IPS-11a (cell line): ENCODE measurements at regions not wholly inside any gene's neighbourhood (a gene's known extent, or its start where the extent isn't known, plus 50 kb on each side); places are given as distances from the start of the nearest gene placed in this dataset.

Source experiments
- H3K4me3 ChIP-seq: one replicate; pipeline ENCODE4 v1.5.1; 2013; ENCODE audit warnings: low read depth, low read length, control low read depth

DNA sequence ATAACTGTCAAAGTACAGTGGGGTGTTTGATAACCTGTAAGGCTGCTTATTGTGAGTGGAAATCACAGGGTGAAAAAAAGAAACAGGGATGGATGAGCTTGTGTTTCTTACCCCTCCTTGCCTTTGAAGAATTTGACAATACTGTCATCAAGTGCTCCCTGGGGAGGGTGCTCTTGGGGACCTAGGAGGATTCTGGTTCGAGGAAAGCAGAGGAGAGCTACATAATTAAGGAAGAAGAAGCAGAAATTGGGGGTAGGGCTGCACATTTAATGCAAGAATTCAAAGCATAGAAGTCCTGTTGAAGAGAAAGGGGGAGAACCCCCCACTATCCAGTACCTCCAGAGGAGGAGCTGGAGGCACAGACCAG, 208.1 kb upstream of the PHYHIPL start:
- no peak overlapping the region for H3K4me3 ChIP-seq

DNA sequence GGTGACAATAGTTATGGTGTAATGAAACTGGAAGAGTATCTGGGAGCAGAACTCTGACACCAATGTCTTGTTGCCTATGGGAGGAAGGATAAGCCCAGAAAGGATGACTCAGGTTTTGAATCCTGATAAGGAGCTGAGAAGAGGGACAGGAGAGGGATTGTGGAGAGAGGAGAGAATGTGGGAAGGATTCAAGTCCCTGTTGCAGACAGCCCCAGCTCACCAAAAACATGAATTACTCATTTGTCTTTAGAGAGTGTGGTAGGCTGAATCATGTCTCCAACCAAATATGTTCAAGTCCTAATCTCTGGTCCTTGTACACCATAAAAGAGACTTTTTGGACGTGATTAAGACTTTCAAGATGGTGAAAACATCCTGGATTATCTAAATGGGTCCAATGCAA, 206.9 kb upstream of the PHYHIPL start:
- H3K4me3 ChIP-seq, result no peak overlapping the region

DNA sequence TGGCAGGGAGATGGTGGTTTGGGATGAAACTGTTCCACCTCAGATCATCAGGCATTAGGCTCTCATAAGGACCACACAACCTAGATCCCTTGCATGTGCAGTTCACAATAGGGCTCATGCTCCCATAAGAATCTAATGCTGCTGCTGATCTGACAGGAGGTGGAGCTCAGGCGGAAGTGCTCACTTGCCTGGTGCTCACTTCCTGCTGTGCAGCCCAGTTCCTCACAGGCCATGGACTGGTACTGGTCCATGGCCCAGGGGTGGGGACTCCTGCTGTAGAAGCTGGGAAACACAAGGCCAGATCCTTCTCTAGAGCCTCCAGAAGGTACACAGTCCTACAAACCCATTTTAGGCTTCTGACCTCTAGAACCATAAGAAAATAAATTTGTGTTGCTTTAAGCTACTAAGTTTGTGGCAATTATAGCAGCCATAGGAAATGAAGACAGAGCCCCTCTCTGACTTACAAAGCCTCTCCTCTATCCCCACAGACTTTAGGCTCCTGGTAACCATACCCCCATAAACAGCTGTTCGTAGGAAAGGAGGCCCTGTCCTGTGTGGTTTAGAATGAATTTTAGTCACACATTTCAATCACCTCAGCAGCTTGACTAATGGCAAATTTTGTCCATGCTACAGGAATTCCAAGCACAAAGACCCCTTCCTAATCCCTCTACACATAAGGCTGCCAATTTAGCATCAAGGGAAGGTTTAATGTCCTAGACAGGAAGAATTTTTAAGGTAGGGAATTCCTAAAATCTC, 206.1 kb upstream of the PHYHIPL start:
- no peak overlapping the region for H3K4me3 ChIP-seq

DNA sequence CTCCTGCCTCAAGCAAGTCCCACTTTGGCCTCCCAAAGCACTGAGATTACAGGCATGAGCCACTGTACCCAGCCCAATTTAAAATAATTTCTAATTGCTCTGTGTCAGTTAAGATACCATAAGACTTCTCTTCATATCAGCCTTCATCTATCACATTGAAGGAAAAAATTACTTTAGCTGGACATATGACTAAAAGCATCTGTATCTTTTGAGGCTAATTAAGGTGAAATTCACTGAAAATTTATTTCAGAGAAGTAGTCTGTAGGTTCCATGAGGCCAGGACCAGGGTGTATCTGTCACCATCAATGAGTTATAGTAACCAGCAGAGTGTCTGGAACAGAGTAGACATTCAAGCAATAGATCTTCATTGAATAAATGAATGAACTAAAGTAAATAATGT, 205.2 kb upstream of the PHYHIPL start:
- H3K4me3 ChIP-seq, result no peak overlapping the region

DNA sequence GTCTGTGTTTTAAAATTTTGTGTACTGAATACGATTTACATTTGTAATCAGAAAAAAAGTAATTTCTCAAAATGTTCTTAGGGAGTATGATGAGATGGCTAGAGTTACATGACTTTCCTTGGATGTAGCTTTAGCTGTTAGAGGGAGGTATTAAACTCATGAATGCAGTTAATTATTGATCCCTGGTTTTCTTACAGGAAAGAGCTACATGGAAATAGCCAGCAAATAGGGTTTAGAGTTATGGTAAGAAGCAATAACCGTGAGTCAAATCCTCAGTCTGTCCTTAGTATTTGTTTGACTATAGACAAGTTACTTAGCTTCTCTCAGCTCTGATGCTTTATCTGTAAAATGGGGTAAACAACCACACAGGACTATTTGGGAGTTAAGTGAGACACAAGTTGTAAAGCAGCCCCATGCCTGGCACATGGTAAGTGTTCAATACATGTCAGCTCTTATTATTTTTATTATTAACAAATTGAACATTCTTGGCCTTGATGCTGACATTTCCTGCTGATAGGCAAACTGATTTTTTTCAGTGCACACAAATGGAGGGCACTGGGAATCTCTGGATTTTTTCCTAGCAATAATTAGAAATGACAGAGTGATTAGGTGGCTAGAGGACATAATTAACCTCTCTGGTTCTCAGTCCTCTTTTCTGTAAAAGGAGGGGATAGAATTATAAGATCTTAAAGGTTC, 204.5 kb upstream of the PHYHIPL start:
- H3K4me3 ChIP-seq, result no peak overlapping the region

DNA sequence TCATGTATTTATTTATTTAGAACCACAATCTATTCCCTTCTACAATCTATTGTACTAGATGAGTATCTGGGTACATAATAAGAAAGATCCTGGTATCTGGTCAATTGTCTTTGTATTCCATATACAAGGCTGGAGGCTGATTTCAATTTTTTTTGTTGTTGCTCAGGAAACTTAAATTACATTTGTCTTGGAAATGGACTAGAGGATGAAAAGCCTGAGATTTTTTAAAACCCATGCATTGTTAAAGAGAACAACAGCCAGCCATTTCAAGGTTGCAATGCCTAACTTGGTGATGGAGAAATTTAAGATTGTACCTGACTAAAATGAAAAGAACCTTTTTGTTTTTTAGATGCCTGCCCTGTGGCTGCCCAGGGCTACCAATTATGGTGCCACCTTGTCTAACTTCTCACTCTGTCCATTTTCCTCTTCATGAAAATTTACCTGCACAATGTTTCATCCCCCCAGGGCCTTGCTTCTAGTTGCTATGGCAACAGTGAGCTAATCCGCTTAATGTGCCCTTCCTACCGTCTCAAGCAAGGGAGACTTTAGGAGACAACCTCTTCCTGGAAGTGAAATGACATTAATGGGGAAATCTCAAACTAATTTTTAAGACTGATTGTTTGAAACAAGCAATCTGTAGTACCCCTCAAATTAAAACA, 203.7 kb upstream of the PHYHIPL start:
- no peak overlapping the region for H3K4me3 ChIP-seq

DNA sequence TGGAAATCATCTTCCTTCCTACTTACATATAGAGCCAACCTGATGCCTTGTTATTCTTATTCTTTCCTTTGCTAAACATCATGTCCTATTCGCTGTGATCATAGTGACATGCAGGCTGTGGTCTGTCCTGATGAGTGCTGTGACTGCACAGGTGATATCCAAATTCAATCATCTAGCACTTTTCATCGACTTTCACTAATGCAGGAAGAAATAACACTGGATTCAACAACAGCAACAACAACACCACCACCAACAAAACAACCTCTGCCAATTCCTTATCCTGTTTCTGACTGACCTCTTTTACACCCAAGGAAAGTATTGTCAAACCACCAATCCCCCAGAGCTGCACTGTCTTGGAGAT, 203.2 kb upstream of the PHYHIPL start:
- H3K4me3 ChIP-seq, result no peak overlapping the region

DNA sequence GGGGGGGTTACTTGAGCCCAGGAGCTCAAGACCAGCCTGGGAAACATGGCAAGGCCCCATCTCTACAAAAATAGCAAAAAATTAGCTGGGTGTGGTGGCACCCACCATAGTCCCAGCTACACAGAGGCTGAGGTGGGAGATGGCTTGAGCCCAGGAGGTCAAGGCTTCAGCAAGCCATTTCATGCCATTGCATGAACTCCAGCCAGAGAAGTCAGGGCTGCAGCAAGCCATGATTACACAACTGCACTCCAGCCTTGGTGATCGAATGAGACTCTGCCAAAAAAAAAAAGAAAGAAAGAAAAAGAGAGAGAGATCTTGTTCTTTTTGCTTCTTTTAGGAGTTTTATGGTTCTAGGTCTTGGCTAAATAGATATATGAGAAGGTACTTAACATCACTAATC, 200.2 kb upstream of the PHYHIPL start:
- no peak overlapping the region for H3K4me3 ChIP-seq

DNA sequence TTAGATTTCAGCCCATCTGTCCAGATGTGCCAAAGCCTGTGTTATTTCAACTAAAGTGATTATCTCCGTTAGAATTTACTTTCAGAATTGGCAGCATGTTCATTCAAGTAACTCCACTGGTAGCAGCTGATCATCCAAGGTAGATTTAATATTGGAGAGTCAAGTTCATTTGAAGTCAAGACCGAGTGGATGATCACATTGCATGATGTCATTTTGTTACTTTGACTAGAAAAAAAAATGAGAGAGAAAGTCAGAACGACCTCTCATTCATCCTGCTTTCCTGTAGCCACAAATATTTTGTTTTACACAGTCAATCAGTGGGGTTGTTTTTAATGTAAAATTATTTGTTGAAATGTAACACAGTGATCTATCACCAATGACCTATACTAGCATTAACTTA, 196.7 kb upstream of the PHYHIPL start:
- H3K4me3 ChIP-seq, result no peak overlapping the region

DNA sequence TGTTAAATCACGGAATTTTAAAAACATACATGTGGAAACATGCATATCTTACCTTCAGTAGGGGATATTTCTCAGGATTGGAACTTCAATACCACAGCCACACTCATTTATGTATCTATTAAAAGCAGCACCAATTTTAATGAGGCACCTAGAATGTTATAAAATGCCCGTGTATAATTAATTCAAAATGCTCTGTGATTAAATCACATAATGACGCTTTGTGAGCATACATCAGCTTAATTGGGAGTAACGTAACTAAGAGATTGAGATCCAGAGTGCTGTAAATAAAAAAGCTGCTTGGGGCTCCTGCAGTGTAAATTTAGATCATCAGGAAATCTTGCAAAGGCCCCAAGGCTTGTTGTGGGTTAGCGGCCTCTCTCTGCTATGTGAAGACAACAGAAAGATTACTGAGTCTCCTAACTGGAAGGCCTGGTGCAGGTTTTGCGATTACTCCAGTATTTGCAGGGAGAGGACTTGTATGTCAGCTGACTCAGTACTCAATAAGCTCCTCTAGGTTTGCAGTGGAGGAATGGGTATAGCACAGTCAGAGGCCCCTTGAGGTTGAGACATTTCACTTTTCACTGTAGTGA, 195.5 kb upstream of the PHYHIPL start:
- no peak overlapping the region for H3K4me3 ChIP-seq

DNA sequence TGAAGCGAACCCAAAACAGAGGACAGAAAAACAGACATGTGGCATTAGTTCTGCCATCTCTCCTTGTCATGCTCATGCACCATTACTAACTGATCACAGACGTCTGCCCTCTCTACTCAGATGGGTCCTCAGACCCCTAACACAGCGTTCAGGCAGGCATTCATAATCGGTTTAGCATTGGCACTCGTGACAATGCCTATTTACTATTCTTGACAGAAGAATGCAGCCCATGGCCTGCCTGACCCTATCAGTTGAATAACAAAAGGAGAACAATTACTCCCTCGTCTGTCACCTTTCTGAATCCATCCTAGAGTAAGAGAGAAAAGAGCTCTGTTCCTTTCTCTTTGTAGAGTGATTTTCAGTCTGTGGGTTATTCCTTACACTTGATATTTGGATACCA, 194.6 kb upstream of the PHYHIPL start:
- no peak overlapping the region for H3K4me3 ChIP-seq

DNA sequence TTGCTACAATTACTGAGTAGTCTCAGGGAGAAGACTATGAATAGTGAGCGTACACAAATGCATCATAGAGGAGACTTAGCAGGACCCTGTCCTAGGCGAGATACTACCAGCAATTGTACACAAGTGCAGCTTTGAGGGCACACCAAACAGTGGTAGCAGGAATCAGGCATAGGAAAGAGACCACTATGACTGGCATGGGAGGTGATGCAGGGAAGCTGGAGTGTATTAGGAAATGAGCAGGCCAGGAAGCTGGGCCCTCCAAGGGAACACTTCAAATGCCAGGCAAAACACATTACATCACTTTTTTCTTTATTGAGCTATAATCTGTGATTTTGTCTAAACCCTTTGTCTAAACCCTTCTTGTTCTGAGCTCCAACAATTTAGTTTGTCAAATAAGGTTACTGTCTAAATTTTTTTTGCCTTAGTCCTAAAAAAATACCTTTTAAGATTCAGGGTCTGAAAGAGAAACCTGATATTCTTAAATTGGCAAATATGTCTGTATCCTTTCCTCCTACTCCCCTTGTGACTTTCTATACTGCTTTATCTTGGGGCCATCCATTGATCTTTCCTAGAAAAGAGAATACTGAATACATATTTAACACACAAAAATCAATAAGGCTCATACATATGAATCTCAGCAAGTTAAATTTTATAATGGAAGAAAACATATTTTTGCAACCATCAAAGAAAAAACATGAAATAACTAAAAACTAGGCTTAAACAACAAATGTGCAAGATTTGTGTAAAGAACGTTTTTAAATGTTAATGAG, 193.8 kb upstream of the PHYHIPL start:
- H3K4me3 ChIP-seq, result no peak overlapping the region

DNA sequence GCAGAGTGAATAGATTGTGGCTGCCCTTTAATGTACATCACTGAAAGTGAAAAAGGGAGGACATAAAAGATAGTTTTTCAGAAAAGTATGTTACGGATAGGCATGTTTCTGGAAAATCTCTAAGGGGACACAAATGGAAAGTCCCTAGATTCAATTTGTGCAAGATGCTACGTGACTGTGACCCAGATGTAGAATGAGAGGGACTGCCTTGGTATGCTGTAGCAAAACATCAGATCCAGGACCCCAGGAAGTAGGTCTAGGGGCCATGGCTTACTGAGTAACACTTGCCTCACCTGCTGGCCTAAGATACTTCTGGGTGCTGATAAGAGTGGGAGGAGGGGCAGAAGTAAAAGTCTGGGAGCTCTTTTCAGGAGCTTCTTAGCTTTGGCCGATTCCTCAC, 191.2 kb upstream of the PHYHIPL start:
- no peak overlapping the region for H3K4me3 ChIP-seq

DNA sequence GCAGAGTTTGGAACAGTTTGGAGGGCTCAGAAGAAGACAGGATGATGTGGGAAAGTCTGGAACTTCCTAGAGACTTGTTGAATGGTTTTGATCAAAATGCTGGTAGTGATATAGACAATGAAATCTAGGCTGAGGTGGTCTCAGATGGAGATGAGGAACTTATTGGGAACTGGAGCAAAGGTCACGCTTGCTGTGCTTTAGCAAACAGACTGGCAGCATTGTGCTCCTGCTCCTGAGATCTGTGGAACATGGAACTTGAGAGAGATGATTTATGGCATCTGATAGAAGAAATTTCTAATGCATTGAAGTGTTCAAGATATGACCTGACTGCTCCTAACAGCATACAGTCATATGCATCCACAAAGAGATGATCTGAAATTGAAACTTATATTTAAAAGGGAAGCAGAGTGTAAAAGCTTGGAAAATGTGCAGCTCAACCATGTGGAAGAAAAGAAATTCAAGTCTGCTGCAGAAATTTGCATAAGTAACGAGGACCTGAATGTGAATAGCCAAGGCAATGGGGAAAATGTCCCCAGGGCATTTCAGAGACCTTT, 186.9 kb upstream of the PHYHIPL start:
- no peak overlapping the region for H3K4me3 ChIP-seq

DNA sequence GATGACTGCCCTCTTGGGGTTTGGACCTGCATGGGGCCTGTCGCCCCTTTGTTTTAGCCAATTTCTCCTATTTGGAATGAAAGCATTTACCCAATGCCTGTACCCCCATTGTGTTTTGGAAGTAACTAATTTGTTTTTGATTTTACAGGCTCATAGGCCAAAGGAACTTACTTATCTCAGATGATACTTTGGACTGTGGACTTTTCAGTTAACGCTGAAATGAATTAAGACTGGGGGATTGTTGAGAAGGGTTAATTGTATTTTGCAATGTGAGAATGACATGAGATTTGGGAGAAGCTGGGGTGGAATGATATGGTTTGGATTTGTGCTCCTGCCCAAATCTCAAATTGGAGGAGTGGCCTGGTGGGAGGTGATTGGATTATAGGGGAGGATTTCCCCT, 185.8 kb upstream of the PHYHIPL start:
- H3K4me3 ChIP-seq, result no peak overlapping the region

DNA sequence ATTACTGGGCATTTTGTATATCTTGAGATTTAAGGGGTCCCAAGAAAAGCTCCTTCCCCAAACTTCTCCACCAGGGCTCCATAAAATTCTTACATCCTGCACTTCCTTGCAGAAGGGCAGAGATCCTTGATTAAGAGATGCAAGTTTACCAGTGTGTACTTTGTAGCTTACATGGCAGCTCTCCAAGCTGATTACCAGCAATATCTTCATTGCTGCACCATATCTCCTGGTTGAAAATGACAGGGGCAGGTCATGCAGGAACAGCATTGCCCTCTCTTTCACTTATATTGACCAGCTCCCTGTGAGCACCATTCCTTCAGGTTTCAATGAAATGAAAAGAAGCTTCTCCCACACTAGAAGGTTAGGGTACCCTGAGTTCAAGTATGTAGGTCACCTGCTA, 184.6 kb upstream of the PHYHIPL start:
- H3K4me3 ChIP-seq, result no peak overlapping the region

DNA sequence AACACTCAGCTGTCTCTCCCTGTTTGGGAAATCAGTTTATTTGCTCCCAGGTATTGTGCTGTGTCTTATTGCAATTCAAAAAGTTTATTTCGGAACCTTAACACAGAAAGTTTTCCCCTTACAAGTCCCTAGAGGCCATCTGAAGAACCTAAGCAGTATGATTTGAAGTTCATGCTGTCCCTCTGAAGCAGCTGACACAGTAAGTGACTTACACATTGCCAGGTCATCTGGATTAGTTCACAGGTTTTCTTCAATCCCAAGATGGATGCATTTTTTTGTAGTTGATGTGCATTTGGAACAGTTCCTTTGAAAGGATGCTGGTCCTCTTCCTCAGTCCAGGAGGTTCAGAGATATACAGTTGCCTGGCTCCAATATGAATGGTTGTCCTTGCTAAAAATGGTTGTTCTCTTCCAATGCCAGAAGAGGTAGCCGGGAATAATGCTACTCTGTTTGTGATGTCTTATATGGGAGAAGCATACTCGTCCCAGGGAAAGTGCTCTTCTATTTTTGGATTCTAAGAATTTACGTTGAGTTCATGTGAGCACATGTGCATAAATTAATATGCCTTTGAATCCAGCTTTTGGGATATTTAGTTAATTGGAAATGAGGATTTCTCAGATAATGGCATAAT, 183.5 kb upstream of the PHYHIPL start:
- H3K4me3 ChIP-seq, result no peak overlapping the region

DNA sequence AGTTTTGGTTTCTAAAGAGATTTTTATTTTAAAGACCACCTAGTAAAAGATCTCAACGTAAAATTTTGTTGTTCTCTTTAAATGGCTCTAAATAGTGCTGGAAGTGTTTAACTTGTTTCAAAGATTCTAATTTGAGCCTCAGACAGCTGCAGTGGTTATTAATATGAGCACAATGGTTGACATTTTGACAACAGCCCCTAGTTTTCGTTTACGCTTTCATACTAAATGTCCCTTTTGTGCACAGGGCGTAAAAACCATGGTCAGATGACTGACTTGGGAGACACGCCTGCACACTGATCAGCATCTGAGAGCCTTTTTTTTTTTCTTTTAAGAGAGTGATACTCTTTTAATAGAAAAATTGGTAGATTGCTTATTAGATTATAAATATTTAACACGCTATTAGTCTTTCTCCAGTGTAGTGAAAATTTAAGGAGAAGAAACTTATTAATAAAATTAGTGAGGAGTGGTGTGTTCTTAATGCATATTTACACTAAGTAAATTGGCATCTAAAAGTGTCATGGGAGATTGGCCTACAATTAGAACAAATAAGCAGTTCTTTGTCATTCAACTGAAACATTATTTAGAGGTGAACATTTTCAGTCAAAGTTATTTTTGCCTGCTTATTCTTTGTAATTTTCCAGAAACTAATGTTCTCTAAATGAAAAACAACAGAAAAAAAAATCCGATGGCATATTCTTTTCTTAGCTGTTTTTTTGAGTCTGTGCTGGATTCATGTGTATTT, 182.8 kb upstream of the PHYHIPL start:
- no peak overlapping the region for H3K4me3 ChIP-seq

DNA sequence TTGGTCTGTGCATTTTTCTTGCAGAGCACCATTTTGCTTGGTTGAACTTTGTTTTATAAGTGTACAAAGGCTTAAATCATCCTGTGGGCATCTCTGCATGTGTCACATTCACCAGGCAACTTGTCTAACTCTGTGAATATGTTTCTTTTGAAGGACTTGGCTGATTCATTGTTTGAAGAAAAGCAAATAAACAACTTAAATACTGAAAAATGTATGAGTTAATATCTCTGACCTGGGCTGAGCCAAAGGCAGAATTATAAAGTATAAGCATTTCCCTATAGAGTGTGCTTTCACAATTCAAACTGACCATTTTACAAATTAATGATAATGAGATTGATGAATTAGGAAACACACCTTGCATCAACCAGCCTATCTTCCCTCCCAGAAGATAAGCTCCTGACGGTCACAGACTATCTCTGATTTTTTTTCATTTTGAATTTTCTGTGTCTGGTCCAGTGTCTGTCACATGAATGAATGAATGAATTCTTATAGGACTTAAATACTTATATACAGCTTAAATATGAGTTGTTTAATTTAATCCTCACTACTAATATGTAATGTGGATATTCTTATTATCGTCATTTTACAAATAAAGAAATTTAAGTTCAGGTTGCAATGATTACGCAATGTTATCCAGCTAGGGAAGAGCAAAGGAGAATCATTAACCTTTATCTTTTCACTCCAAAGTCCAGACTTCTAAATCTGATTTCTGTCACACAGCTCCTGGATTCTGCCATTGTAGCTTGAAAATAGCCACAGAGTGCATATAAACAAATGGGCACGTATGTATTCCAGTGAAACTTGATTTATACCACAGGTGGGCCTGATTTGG, 182.0 kb upstream of the PHYHIPL start:
- no peak overlapping the region for H3K4me3 ChIP-seq
